ENCODE measurements at regions not wholly inside any gene's neighbourhood (a gene's known extent, or its start where the extent isn't known, plus 50 kb on each side); places are given as distances from the start of the nearest gene placed in this dataset.

GRCh38 chr5:29309359-29309758 is 1884.1 kb upstream of the CDH6 start:
- no peak for TF ChIP-seq POLR2A (IDR thresholded peaks at IDR 0.05)
- TF ChIP-seq CTCF (IDR thresholded peaks at IDR 0.05) = no peak
- no peak for TF ChIP-seq POLR2AphosphoS5 (IDR thresholded peaks at IDR 0.05)

All from prostate gland (tissue), 2 donors.